Endodermal cell (in vitro differentiated cells): ENCODE measurements at regions not wholly inside any gene's neighbourhood (a gene's known extent, or its start where the extent isn't known, plus 50 kb on each side); places are given as distances from the start of the nearest gene placed in this dataset.

Experiments
- DNase-seq: peaks from one replicate; pipeline ENCODE4 v3.0.0-alpha.2; 2017
- H3K27ac ChIP-seq: 2 replicates; pipeline ENCODE4 v1.5.1; 2013; ENCODE audit warnings: mild to moderate bottlenecking, low read depth, low read length, moderate library complexity
- H3K27me3 ChIP-seq: 2 replicates; pipeline ENCODE4 v1.6.1; 2013; ENCODE audit warnings: mild to moderate bottlenecking, low read length, moderate library complexity; ENCODE audit not compliant: insufficient read depth, control insufficient read depth, poor library complexity, severe bottlenecking
- H3K36me3 ChIP-seq: 2 replicates; pipeline ENCODE4 v1.7.0; 2013; ENCODE audit warnings: mild to moderate bottlenecking, low read length, moderate library complexity; ENCODE audit not compliant: control insufficient read depth, insufficient read depth
- H3K4me1 ChIP-seq: one replicate; pipeline ENCODE4 v1.7.0; 2013; ENCODE audit warnings: low read length; ENCODE audit not compliant: control insufficient read depth, insufficient read depth
- H3K4me3 ChIP-seq: 2 replicates; pipeline ENCODE4 v1.5.1; 2013; ENCODE audit warnings: mild to moderate bottlenecking, low read length, moderate library complexity
- H3K9ac ChIP-seq: 2 replicates; pipeline ENCODE4 v1.6.1; 2013; ENCODE audit warnings: mild to moderate bottlenecking, low read length, moderate library complexity; ENCODE audit not compliant: poor library complexity, severe bottlenecking; ENCODE audit errors: extremely low read depth
- H3K9me3 ChIP-seq: 2 replicates; pipeline ENCODE4 v1.6.1; 2013; ENCODE audit warnings: mild to moderate bottlenecking, low read length, moderate library complexity; ENCODE audit not compliant: control insufficient read depth
- H3K27ac Mint-ChIP-seq: 2 replicates; pipeline ENCODE4 v1.8.0; 2020; ENCODE audit warnings: mixed read lengths
- H3K27me3 Mint-ChIP-seq: 2 replicates; pipeline ENCODE4 v1.8.0; 2021; ENCODE audit warnings: mild to moderate bottlenecking, mixed read lengths; ENCODE audit not compliant: insufficient read depth
- H3K36me3 Mint-ChIP-seq: 2 replicates; pipeline ENCODE4 v1.8.0; 2020; ENCODE audit warnings: low read depth, mixed read lengths
- H3K4me1 Mint-ChIP-seq: 2 replicates; pipeline ENCODE4 v1.8.0; 2020; ENCODE audit warnings: mixed read lengths
- H3K4me3 Mint-ChIP-seq: 2 replicates; pipeline ENCODE4 v1.8.0; 2020; ENCODE audit warnings: mild to moderate bottlenecking, moderate library complexity, mixed read lengths
- H3K9me3 Mint-ChIP-seq: 2 replicates; pipeline ENCODE4 v1.8.0; 2020; ENCODE audit warnings: mild to moderate bottlenecking, mixed read lengths
- WGBS, 2 experiments: methylation state at CpG; one replicate each; pipeline versions ENCODE4 v1.1.5 to v1.1.7; 2013; ENCODE audit warnings: missing lambda C conversion rate in 2 of 2, mixed read lengths in 1 of 2; ENCODE audit not compliant: insufficient coverage in 1 of 2, insufficient read length in 1 of 2; 5-methylcytosine and 5-hydroxymethylcytosine counted together
- TF ChIP-seq, protein P1 (sequence below): fragments of 200-600 bp; sonication (generic); conservative IDR thresholded peaks from 2 replicates; pipeline ENCODE4 v1.5.0; 2021; ENCODE audit warnings: antibody characterized with exemption, mild to moderate bottlenecking

DNA sequence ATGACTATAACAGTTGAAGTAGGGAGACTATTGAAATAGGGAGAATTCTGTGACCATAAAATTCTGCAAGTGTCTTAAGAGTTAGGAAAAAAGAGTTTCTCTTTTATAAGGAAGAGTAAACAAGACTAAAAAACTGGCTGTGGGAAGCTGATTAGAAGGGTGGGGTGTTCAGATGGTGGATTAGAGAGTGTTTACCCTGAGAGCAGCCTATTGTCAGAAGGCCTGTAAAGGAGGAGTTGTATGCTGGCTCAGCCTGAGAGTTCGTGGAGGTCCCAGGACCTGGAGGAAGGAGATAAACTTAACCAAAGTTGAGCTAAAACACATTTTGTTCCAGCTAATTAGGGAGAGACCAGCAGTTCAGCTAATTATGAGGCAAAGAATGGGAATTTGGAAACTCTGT is 629.7 kb downstream of the PCDH7 start:
- no peaks in the 10 kb centered on the region for H3K9me3 ChIP-seq
- H3K9me3 Mint-ChIP-seq: no peaks in the 10 kb centered on the region
- H3K9ac ChIP-seq: no peak overlapping the region
- no peaks in the 10 kb centered on the region for H3K4me1 ChIP-seq
- WGBS, 2 experiments: 50 to 52% methylated on average over 1 of the region's 1 CpG
- H3K36me3 Mint-ChIP-seq: no peaks in the 10 kb centered on the region
- H3K4me1 Mint-ChIP-seq: peaks cover 10% of the 10 kb centered on the region
- peak overlapping the region; percentile 20 for H3K4me3 Mint-ChIP-seq
- no peaks in the 10 kb centered on the region for H3K27me3 ChIP-seq
- no peak overlapping the region for H3K4me3 ChIP-seq
- H3K27me3 Mint-ChIP-seq: no peaks in the 10 kb centered on the region
- no peak overlapping the region for H3K27ac ChIP-seq
- H3K27ac Mint-ChIP-seq: peak overlapping the region; percentile 81
- TF ChIP-seq, protein P1, sequence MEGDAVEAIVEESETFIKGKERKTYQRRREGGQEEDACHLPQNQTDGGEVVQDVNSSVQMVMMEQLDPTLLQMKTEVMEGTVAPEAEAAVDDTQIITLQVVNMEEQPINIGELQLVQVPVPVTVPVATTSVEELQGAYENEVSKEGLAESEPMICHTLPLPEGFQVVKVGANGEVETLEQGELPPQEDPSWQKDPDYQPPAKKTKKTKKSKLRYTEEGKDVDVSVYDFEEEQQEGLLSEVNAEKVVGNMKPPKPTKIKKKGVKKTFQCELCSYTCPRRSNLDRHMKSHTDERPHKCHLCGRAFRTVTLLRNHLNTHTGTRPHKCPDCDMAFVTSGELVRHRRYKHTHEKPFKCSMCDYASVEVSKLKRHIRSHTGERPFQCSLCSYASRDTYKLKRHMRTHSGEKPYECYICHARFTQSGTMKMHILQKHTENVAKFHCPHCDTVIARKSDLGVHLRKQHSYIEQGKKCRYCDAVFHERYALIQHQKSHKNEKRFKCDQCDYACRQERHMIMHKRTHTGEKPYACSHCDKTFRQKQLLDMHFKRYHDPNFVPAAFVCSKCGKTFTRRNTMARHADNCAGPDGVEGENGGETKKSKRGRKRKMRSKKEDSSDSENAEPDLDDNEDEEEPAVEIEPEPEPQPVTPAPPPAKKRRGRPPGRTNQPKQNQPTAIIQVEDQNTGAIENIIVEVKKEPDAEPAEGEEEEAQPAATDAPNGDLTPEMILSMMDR: no peak
- H3K36me3 ChIP-seq: no peaks in the 10 kb centered on the region
- DNase-seq: no peak

GRCh38 chr4:31351695-31352094 is 631.5 kb downstream of the PCDH7 start:
- 70 to 80% methylated on average over 2 to 3 of the region's 3 CpGs for WGBS, 2 experiments
- no peaks in the 10 kb centered on the region for H3K27me3 Mint-ChIP-seq

GRCh38 chr4:31356839-31357238 is 636.7 kb downstream of the PCDH7 start:
- Histone ChIP-seq H3K9me3 (no peaks in the 10 kb centered on the region), H3K27ac (no peak overlapping the region), H3K9ac (no peak overlapping the region), H3K4me3 (no peak overlapping the region), H3K36me3 (no peaks in the 10 kb centered on the region), H3K27me3 (no peaks in the 10 kb centered on the region), H3K4me1 (no peaks in the 10 kb centered on the region)
- TF ChIP-seq, protein P1: no peak
- Mint-ChIP-seq H3K4me1 (no peaks in the 10 kb centered on the region), H3K27ac (no peak overlapping the region), H3K4me3 (no peak overlapping the region), H3K9me3 (no peaks in the 10 kb centered on the region), H3K27me3 (no peaks in the 10 kb centered on the region), H3K36me3 (no peaks in the 10 kb centered on the region)
- 100% methylated on average over 1 of the region's 1 CpG; no CpG with 5 or more reads in 1 of the 2 experiments for WGBS, 2 experiments
- no peak for DNase-seq

More at GRCh38 chr4:31351695-31352094, 631.5 kb downstream of the PCDH7 start:
- H3K4me3 Mint-ChIP-seq: no peak overlapping the region
- H3K27ac ChIP-seq: no peak overlapping the region
- H3K9ac ChIP-seq: no peak overlapping the region
- no peaks in the 10 kb centered on the region for H3K9me3 ChIP-seq
- TF ChIP-seq, protein P1: no peak
- H3K4me3 ChIP-seq: no peak overlapping the region
- no peaks in the 10 kb centered on the region for H3K36me3 ChIP-seq
- no peaks in the 10 kb centered on the region for H3K4me1 ChIP-seq
- no peak overlapping the region for H3K27ac Mint-ChIP-seq
- H3K4me1 Mint-ChIP-seq: peaks cover 10% of the 10 kb centered on the region
- no peaks in the 10 kb centered on the region for H3K36me3 Mint-ChIP-seq
- no peaks in the 10 kb centered on the region for H3K9me3 Mint-ChIP-seq
- H3K27me3 ChIP-seq: no peaks in the 10 kb centered on the region
- no peak for DNase-seq
